Dermis blood vessel endothelial cell (primary cell): ENCODE measurements at regions not wholly inside any gene's neighbourhood (a gene's known extent, or its start where the extent isn't known, plus 50 kb on each side); places are given as distances from the start of the nearest gene placed in this dataset.
A peak's percentile ranks its signal among the peaks of the same experiment; 100 is the strongest.

Source experiments
- DNase-seq: peaks from one replicate; pipeline ENCODE4 v3.0.0; 2010

GRCh38 chr3:70840106-70840870 lies 527.9 kb upstream of the MDFIC2 start:
- DNase-seq = peak; percentile 63

DNA sequence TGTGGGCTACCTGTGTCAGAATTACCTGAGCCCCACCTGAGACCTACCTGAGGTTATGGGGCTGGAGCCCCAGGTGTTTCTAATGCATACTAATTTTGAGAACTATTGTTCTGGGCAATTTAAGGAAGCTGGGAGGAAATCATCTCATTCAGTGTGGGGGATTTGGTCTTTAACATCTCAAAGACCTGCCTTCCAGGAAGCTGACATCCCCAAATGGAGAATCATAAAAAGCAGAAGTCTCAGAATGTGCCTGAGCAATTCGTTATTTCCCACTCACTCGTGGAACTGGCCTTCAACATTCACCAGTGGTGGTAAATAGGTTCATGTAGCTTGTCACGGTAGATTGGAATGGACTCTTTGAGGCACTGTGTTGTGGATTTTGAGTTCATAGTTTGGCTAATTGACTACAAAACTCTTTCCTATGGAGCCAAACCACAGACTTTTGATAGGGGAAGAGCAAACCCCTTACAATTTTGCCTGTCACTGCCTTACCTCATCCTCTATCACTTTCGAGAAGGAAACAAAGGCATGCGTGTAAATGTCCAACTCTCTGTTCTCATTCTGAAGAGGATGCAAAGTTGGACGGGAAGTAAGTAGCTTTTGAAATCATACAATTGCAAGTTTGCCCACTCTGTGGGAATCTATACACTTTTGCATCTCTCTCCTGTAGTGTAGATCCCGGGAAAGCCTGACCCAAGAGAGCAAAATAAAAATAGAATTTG lies 521.0 kb upstream of the MDFIC2 start:
- DNase-seq = no peak

DNA sequence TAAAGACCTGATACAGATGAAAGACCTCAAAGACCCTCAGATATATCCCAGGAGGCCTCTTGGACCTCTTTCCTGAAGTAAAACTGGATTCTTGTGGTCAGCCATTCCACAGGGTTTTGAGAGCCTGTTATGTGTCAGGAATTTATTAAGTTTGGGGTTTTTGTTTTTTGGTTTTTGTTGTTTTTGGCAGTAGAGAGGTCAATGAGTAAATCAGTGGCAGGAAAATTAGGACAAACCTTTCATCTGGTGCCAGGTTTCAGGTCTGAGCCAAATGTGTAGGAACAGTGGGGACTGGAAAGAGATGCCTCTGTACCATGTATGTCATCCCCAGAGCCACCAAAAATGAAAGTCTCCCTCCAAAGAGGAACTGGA lies 520.4 kb upstream of the MDFIC2 start:
- no peak for DNase-seq

DNA sequence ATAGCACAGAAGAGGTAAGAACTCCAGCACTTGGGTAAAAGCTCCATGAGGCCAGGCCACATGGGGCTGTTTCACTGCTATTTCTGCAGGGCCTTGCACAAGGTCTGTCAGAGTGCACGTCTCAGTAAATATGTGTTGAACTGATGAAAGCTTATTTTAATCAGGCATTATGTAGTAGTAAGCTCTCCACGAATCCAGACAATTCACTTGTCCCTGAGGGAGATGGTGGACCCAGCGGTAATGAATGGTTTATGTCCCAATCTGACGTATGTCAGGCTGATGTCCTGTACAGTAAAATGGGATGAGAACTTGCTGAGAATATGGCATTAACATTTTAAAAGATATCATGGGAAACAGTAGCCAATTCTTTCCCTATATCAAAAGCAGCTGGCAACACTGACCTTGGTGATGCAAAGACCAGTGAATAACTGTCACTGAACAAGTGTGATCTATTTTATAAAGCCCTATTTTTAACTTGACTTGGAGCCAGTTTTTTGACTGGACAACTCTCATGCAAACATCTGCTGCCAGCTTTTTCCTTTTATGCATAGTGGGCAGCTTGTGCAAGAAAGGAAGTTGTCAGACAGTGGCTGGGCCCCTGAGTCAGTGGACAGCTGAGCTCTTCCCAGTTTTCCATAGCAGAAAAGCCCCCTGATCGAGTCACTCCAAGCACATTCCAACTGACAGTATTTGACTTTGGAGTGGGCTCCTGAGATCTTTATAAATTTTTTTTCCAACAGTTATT lies 519.8 kb upstream of the MDFIC2 start:
- peak; percentile 56 for DNase-seq

DNA sequence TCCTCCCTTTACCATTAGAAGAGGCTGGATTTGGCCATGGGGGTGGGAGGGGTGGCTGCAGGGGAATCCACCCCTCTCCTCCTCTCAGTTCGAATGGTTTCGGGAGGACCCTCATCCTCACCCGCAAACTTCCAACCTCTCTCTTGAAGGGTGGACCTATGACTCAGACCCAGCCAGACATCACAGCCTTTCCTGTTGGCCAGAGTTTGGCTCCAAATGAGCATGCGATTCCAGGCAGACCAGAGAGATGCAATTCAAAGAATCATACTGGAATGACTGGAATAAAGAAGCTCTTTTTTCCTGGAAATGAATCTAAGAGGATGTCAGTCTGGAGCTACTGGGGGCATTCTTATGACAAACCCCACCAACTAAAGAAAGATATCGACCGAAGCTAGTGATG lies 516.7 kb upstream of the MDFIC2 start:
- peak; percentile 80 for DNase-seq

DNA sequence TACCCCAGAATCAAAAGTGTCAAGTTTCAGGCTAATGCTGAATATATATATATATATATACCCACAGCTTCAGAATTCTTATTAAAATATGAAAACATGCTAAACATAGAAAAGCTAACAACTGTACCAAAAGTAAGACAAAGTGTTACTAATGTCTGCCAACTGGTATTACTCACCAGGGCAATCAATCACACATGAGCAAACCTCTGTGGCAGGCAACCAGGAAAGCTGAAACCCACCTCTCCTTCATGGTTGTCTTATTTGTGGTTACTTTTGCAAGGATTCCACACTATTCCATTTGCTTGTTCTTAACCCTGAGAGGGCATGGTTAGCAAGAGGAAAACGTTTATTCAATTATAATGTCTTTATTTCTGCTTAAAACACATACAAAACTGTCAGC lies 512.3 kb upstream of the MDFIC2 start:
- peak; percentile 65 for DNase-seq

DNA sequence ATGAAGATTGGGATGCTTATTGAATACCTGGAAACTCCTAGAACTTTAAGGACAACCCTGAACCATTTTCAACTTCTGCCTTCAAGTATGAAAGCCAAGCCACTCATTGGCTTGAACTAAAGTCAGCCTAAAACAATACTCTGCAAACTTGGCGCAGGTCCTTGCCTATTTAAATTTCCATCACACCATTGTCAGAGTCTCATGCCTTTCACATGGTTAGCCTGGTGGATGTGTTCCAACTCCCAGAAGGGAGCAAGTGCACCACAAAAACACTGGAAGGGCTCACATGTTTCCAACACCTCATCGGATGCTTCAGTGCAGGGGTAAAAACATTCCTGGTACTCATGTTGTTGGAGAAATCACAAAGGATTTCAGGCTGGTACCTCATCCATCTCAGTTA lies 511.6 kb upstream of the MDFIC2 start:
- DNase-seq = peak; percentile 43

- DNase-seq = no peak
These were observed 511.2 kb upstream of the MDFIC2 start for GRCh38 chr3:70823622-70824021.

- DNase-seq = no peak
These were observed 510.2 kb upstream of the MDFIC2 start for GRCh38 chr3:70822669-70823068.

GRCh38 chr3:70821602-70822001 lies 509.2 kb upstream of the MDFIC2 start:
- DNase-seq = no peak

DNA sequence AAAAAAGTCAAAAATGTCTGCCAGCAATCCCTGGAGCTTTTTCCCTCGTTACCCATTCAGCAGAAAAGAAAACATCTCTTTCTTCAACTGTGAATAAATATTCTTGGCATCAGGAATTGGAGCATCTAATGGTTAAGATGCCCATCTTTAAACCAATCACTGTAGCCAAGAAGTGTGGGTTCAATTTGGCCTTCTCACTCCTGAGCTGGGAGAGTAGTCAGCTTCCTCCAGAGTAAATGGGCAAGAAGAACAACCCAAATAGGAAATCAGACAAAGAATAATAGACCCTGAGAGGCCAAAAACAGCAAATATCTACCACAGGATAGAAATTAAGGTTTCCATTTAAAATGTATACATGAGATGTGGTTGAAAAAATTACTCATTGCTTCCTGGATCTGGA lies 508.0 kb upstream of the MDFIC2 start:
- no peak for DNase-seq

- DNase-seq = no peak
These were observed 505.7 kb upstream of the MDFIC2 start for GRCh38 chr3:70818145-70818544.

- no peak for DNase-seq
These were observed 503.9 kb upstream of the MDFIC2 start for GRCh38 chr3:70816346-70816745.

GRCh38 chr3:70815817-70816216 lies 503.4 kb upstream of the MDFIC2 start:
- DNase-seq = no peak

DNA sequence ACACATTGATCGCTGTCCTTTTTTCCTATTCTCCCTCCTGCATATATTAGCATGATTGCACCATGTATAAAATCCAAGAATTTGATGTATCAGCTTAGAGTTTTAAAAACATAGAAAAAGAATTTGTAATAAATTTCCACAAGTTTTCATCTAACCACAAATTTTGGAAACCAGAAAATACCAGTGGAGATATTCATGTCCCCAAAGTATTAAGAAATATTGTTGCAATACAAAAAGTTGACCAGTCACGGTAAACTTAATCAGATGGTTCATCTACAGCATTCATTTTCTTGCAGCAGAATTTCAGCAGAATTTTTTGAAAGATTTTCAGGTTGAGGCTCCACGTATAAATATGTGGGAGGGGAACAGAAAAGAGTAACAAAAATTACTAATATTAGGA lies 500.9 kb upstream of the MDFIC2 start:
- DNase-seq = no peak

GRCh38 chr3:70811880-70812279 lies 499.4 kb upstream of the MDFIC2 start:
- peak; percentile 21 for DNase-seq

GRCh38 chr3:70808881-70809280 lies 496.4 kb upstream of the MDFIC2 start:
- DNase-seq = no peak

DNA sequence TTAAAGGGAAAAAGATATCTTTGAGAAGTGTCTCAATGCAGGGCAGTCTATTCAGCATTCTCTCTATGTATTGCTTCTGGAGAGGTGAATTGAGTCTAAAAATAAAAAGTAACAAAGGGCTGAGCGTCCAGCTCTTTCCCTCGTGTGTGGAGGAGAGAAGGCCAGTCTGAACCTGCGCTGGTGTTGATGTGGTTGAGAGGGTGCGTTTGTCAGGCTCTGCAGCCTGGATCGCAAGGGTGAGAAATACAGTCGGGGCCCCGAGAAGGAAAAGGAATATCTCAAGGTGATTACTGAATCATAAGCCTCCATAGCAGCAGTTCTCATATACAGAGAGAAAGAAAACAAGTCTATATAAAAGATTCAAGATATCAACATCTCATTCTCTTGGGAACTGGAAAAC lies 494.1 kb upstream of the MDFIC2 start:
- no peak for DNase-seq

GRCh38 chr3:70806021-70806420 lies 493.6 kb upstream of the MDFIC2 start:
- no peak for DNase-seq

DNA sequence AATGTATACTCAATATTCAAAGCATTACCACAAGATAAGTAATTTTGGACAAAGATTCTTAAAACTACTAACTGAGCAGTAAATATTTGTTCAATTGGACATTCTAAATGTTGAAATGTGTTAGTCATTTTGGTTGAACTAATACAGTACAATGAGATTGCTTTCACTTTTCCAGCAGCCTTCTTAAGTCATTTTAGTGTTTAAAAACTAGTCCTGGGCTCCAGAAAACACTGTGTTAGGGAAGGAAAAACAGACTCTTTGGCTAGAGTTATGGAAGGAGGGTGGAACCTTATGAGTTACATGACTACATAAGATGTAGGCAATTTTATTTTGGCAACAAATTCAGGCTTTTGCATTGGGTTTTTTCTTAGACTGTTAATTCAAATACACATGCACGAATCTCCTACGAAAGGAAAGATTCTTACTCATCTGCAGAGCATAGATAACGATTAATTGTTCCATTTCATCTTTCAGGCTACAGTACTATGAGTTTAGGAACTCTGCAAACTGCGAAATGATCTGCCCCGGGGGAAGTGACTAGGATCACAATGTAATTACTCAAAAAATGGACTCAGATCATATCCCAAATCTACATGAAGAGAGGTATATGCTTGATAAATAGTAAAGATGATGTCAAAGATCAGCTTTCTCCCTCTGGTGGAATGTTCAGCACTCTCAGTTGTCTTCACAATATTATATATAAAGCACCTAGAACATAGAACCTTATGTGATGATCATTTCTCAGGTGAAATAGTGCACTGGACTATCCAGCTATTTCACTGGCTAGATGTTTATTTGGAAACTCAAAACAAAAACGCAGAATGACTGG lies 492.8 kb upstream of the MDFIC2 start:
- DNase-seq = peak; percentile 7

DNA sequence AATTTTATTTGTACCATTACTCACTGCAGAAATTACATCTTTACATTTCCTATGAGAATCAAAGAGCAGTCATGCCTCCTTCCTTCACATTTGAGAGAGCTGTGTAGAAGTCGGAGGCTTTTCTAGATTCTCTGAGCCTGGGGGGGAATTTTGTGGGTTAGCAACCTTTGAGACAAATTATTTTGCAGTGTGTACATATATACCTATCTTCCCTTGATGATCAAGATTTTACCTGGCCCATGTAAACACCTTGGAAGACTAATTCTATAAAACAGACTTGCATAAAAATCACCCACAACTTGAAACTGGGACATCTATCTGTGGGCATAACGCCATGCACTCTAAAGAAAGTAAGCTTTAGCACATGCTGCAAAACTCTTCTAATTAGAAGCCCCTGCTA lies 491.5 kb upstream of the MDFIC2 start:
- DNase-seq = no peak

DNA sequence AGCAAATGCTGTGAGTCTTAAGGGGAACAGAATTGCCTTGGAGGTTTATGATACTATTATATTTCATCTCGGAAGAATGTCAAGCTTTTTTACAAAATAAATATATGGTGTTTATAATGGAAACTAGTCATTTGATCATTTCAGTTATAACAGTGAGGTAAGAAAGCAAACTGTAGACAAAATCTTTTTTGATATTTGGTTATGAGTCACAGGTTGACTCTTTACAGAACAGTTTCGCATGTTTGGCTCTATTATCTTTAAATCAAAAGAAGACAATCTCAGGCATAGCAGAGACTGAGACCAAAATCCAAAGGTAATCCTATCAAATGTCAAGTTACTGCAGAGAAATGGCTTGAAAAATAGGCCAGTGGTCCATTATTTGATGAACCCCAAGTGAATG lies 490.9 kb upstream of the MDFIC2 start:
- DNase-seq = no peak

GRCh38 chr3:70800951-70801350 lies 488.5 kb upstream of the MDFIC2 start:
- DNase-seq = no peak
